Breast epithelium (tissue), 3 donors: ENCODE measurements at regions not wholly inside any gene's neighbourhood (a gene's known extent, or its start where the extent isn't known, plus 50 kb on each side); places are given as distances from the start of the nearest gene placed in this dataset.

Experiments used
- CTCF ChIP-seq, 3 donors: fragments of 450-650 bp; IDR thresholded peaks; one replicate each; pipeline ENCODE4 v1.5.1; 2016 to 2017; ENCODE audit warnings: antibody characterized with exemption in 3 of 3, mild to moderate bottlenecking in 3 of 3, moderate library complexity in 3 of 3
- POLR2A ChIP-seq: fragments of 450-650 bp; IDR thresholded peaks from one replicate; pipeline ENCODE4 v1.6.1; 2016; ENCODE audit warnings: antibody characterized with exemption, mild to moderate bottlenecking, moderate library complexity

GRCh38 chr1:216984536-216984935, 261.3 kb upstream of the ESRRG start:
- no peak for TF ChIP-seq CTCF (IDR thresholded peaks at IDR 0.05)
- TF ChIP-seq POLR2A: no peak
